Progenitor cell of endocrine pancreas (in vitro differentiated cells): ENCODE measurements at regions not wholly inside any gene's neighbourhood (a gene's known extent, or its start where the extent isn't known, plus 50 kb on each side); places are given as distances from the start of the nearest gene placed in this dataset.

Source experiments
- DNase-seq: peaks from one replicate; pipeline ENCODE4 v3.0.0; 2021; ENCODE audit warnings: low spot score; ENCODE audit not compliant: unreplicated experiment
- H3K27ac Mint-ChIP-seq: 2 replicates; pipeline ENCODE4 v1.8.0; 2021; ENCODE audit warnings: mild to moderate bottlenecking, moderate library complexity, mixed read lengths
- H3K27me3 Mint-ChIP-seq: 2 replicates; pipeline ENCODE4 v1.8.0; 2021; ENCODE audit warnings: mixed read lengths
- H3K36me3 Mint-ChIP-seq: 2 replicates; pipeline ENCODE4 v1.8.0; 2022; ENCODE audit warnings: mixed read lengths; ENCODE audit not compliant: insufficient read depth
- H3K4me1 Mint-ChIP-seq: 2 replicates; pipeline ENCODE4 v1.8.0; 2021; ENCODE audit warnings: low read depth, mixed read lengths
- H3K4me3 Mint-ChIP-seq: 2 replicates; pipeline ENCODE4 v1.8.0; 2021; ENCODE audit warnings: low read depth, mild to moderate bottlenecking, moderate library complexity, mixed read lengths
- H3K9me3 Mint-ChIP-seq: 2 replicates; pipeline ENCODE4 v1.8.0; 2021; ENCODE audit warnings: low read depth, mixed read lengths
- TF ChIP-seq, protein P1 (sequence below): fragments of 200-600 bp; sonication (generic); IDR thresholded peaks from one replicate; pipeline ENCODE4 v1.5.0; 2021; ENCODE audit warnings: antibody characterized with exemption, mild to moderate bottlenecking; ENCODE audit not compliant: unreplicated experiment

DNA sequence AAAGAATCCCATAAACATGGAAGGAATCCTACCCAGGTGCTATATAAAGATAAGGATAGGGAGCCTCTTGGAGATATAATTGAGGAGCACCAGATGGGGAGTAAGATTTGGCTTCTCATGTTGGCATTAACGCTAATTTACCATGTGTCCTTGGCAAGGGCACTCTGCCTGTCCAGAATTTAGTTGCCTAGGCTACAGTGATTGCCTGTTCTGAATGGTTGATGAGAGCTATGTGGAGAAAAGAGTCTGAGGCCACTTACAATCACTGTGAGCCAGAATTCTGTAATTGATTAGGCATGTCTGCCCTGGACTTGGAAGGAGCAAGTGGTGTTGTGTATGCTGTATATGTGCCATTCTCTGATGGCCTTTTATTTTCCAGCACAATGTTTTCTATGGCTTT lies 1101.2 kb upstream of the RBFOX1 start:
- H3K4me3 Mint-ChIP-seq = no peak overlapping the region
- no peak for DNase-seq
- no peaks in the 10 kb centered on the region for H3K4me1 Mint-ChIP-seq
- H3K27ac Mint-ChIP-seq = no peak overlapping the region
- no peaks in the 10 kb centered on the region for H3K36me3 Mint-ChIP-seq
- TF ChIP-seq, protein P1, sequence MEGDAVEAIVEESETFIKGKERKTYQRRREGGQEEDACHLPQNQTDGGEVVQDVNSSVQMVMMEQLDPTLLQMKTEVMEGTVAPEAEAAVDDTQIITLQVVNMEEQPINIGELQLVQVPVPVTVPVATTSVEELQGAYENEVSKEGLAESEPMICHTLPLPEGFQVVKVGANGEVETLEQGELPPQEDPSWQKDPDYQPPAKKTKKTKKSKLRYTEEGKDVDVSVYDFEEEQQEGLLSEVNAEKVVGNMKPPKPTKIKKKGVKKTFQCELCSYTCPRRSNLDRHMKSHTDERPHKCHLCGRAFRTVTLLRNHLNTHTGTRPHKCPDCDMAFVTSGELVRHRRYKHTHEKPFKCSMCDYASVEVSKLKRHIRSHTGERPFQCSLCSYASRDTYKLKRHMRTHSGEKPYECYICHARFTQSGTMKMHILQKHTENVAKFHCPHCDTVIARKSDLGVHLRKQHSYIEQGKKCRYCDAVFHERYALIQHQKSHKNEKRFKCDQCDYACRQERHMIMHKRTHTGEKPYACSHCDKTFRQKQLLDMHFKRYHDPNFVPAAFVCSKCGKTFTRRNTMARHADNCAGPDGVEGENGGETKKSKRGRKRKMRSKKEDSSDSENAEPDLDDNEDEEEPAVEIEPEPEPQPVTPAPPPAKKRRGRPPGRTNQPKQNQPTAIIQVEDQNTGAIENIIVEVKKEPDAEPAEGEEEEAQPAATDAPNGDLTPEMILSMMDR = no peak
- no peaks in the 10 kb centered on the region for H3K9me3 Mint-ChIP-seq
- peaks cover 7% of the 10 kb centered on the region for H3K27me3 Mint-ChIP-seq

DNA sequence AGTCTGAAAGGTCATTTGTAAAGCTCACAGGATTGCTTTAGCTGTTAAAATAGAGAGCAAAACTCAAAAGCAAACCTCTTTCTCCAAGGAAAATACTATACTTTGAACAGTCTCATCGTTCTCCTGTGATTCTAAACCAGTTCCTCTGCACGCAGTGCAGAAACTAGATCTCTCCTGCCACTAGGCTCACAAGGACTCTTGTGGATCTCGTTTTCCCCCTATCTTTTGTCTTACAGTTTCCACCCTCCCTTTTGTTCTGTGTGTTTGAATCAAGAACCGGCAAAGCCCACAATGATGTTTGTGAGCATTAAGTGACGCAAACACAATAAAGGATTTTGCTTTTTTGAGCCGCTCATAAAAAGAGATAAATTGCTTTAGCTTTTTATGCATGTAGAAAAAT lies 1103.5 kb upstream of the RBFOX1 start:
- Mint-ChIP-seq H3K4me1 (no peaks in the 10 kb centered on the region), H3K9me3 (no peaks in the 10 kb centered on the region), H3K4me3 (no peak overlapping the region), H3K27me3 (peaks cover 7% of the 10 kb centered on the region), H3K27ac (no peak overlapping the region), H3K36me3 (no peaks in the 10 kb centered on the region)
- DNase-seq = no peak
- TF ChIP-seq, protein P1 = no peak

DNA sequence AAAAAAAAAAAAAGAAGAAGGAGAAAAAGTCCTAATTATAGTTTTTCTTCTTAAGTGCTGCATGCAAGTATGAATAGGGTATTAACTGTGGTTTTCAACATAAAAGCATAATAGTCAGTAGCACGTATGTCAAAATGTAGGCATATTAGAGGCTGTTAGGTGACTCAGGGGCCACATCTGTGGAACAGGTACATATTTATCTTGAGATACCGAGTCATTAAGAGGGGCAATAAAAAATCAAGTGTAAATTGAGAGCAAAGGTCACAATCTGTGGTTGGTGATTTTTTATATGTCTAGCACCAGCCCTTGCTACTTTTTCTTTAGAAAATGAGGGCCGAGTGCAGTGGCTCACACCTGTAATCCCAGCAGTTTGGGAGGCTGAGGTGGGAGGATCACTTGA lies 1113.8 kb upstream of the RBFOX1 start:
- DNase-seq = no peak
- Mint-ChIP-seq H3K4me1 (no peaks in the 10 kb centered on the region), H3K36me3 (no peaks in the 10 kb centered on the region), H3K9me3 (no peaks in the 10 kb centered on the region), H3K27ac (no peak overlapping the region), H3K4me3 (no peak overlapping the region), H3K27me3 (peaks cover 24% of the 10 kb centered on the region)
- TF ChIP-seq, protein P1 = no peak

DNA sequence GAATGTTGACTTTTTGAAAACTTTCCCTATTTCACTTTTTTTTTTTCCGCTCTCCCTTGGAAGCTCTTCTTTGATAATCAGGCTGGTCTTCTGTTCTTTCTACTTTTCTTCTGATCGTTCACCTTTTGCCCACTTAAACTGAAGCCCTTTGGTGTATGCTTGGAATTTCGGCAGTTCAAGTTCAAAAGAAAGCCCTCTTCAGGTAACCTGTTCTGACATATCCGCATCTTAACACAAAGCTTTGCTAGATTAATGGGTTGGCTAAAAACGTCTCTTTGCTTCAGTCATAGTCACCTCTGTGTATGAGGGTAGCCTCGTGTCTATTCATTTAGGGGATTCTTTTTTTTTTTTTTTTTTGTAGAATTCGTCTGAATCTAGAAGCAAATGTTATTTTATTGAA lies 1115.8 kb upstream of the RBFOX1 start:
- Mint-ChIP-seq H3K27ac (no peak overlapping the region), H3K27me3 (peaks cover 32% of the 10 kb centered on the region), H3K36me3 (no peaks in the 10 kb centered on the region), H3K9me3 (no peaks in the 10 kb centered on the region), H3K4me3 (no peak overlapping the region), H3K4me1 (no peaks in the 10 kb centered on the region)
- TF ChIP-seq, protein P1 = no peak
- no peak for DNase-seq

GRCh38 chr16:6211644-6212043 lies 1114.0 kb upstream of the EEF2KMT start:
- Mint-ChIP-seq H3K36me3 (no peaks in the 10 kb centered on the region), H3K4me3 (no peak overlapping the region), H3K4me1 (peaks cover 11% of the 10 kb centered on the region), H3K9me3 (no peaks in the 10 kb centered on the region), H3K27me3 (peaks cover 26% of the 10 kb centered on the region), H3K27ac (no peak overlapping the region)
- TF ChIP-seq, protein P1 = no peak
- no peak for DNase-seq
